ENCODE measurements at regions not wholly inside any gene's neighbourhood (a gene's known extent, or its start where the extent isn't known, plus 50 kb on each side); places are given as distances from the start of the nearest gene placed in this dataset.

GRCh38 chr14:34347683-34348082 is 114.4 kb downstream of the SPTSSA start:
- DNase-seq, result no peak

GRCh38 chr14:34345718-34346465 is 116.1 kb downstream of the SPTSSA start:
- no peak for DNase-seq

DNA sequence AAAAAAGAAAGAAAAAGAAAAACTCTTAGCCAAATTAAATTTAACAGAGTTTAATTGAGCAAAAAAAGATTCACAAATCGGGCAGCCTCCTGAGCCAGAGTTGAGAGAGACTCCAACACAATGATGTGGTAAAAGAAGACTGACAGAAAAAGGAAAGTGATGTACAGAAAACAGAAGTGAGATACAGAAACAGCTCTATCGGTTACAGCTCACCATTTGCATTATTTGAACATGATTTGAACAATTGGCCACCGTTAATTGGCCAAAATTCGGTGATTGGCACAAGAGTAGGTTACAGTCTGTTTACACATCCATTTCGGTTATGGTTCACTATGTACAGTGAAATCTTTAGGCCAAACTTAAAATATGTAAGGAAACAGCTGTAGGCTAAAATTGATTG is 117.7 kb downstream of the SPTSSA start:
- DNase-seq, result no peak

- no peak for DNase-seq
Observed at GRCh38 chr14:34340025-34340625, 121.9 kb downstream of the SPTSSA start.

GRCh38 chr14:34338056-34338455 is 124.0 kb downstream of the SPTSSA start:
- DNase-seq, result no peak

GRCh38 chr14:34336501-34336900 is 125.5 kb downstream of the SPTSSA start:
- no peak for DNase-seq

DNA sequence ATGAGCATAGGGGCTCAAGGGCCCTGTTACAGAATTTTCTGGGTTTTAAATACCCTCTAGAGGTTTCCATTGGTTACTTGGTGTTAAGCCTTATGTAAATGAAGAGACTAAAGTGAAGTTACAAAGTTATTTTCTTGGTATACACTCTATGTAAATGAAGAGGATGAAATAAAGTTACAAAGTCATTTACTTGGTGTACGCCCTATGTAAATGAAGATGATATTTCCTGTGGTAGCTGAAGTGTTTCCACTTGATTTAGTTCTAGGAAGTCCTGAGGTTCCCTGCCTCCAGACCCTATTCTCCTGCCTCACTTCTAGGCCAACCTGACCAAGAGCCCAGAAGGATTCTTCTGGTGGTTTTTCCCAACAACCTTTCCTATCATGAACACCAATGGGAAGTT is 126.1 kb downstream of the SPTSSA start:
- no peak for DNase-seq

DNA sequence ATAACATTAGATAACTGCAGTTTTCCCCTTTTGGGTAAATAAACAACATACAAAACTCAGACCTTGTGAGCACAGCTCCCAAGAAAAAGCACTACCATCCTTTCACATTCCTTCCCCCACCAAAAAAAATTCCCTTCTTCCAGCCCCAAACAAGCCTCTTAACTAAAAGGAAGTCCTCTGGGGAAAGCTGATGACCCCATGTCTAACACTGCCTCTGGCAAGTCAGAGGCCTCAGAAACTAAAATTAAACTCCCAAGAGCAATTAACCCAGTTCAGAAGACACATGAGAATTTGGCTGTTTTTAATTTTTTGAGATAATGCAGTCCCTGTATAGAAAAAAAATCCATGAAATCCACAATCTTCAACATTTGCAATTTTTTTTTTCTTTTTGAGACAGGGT is 127.7 kb downstream of the SPTSSA start:
- no peak for DNase-seq

GRCh38 chr14:34331728-34332623 is 130.1 kb downstream of the SPTSSA start:
- peak; percentile 67 for DNase-seq

DNA sequence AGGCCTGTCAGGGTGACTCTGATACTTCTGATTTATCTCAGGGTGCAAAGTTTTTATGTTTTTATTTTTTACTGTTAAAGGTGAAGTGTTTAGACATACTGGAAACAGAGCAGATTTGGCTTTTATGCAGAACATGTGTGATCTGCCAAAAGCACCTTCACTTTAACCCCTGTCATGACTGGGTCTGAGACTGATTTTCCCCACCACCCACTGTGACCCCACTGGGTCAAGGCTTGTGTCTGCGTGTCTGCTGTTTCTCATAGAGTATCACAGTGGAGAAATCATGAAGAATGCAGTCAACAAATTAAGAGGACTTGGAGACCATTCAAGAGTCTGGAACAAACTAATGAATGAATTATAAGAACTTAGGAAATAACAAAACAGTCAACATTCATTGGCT is 131.2 kb downstream of the SPTSSA start:
- DNase-seq, result no peak

DNA sequence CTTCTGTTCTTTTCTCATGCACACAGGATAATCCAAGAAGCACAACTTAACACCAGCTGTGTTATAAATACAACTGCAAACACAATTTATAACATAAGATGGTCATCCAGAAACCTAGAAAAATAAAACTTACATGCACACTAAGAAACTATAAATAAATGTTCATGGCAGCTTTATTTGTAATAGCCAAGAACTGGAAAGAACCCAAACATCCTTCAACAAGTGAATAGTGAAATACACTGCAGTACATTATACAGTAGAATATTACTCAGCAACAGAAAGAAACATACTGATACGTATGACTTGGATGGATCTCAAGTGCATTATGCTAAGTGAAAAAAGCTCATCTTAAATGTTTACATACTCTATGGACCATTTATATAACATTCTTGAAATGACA is 132.7 kb downstream of the SPTSSA start:
- DNase-seq, result no peak

GRCh38 chr14:34328178-34328577 is 133.9 kb downstream of the SPTSSA start:
- DNase-seq, result no peak

- DNase-seq, result no peak
Observed at GRCh38 chr14:34325493-34325892, 136.5 kb downstream of the SPTSSA start.

DNA sequence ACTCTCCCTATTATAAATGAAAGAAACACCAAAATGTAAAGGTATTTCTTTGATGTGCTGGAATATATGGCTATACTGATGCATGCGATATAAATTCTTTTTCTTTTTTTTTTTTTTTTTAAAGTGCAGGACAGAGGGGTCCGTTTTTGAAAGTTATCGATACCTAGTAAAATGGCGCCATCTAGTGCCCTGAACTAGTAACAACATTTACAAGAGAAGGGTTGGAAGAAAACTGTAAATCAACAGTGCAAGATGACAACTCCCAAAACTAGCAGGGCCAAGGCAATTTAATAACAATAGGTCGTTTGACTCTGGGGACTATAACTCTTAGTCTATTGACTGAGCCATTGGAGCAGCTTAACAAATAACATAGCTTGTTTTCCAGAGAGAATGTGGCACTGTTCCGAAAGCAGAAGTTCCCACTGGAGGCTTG is 137.7 kb downstream of the SPTSSA start:
- peak; percentile 45 for DNase-seq

DNA sequence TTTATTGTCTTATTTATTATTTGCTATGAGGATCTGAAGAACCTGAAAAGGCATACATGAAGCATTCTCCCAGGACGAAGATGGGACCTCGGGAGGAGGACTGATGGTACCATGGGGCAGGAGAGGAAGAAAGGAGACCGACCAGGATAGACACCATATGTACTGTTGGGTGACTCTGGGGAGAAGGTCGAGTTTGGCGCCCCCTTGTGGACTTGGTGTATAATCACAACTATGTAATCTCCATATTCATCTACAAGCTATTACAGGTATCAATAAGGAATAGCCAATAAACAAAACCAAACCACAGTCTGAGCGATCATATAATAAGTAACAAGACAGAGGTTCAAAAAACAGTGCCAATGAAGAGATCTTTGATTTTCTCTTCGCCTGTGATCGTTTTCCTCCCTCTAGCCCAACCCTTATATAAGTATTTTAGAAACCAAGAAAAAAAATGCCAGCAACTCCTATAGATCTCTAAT is 139.1 kb downstream of the SPTSSA start:
- peak; percentile 70 for DNase-seq

DNA sequence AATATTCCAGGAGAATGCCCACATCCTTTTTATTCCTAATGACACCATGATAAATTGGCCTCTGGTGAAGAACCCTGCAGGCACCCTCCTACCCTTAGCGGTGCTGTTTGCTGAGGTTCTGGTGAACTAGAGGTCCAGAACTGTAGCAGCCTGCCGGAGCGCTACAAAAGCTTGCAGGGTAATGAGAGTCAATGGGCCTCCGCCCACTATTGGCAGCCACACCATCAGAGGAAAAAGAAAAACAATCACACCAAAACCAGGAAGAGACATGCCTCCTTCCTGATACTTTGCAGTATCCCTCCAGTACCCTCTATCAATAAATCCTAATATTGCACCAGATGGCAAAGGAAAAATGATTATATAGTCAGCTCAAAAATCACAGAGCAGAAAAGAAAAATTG is 142.9 kb downstream of the SPTSSA start:
- no peak for DNase-seq

GRCh38 chr14:34318014-34318413 is 144.0 kb downstream of the SPTSSA start:
- DNase-seq, result no peak

DNA sequence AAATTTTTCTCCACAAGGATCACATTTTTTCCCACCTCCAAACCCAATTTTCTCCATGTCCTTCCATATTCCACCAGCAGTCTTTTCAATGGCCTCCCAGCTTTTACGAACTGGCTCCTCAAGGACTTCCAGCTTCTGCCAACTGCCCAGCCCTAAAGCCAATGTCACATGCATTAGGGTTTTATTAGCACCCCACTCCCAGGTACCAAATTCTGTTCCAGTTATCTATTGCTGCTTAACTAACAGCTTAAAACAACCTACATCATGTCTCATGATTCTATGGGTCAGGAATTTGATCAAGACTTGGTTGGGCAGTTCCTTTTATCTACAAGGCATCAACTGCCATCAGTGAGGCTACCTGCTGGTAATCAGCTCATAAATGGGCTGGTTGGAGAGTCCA is 151.3 kb downstream of the SPTSSA start:
- DNase-seq, result no peak

- DNase-seq, result no peak
Observed at GRCh38 chr14:34303811-34304210, 158.2 kb downstream of the SPTSSA start.

DNA sequence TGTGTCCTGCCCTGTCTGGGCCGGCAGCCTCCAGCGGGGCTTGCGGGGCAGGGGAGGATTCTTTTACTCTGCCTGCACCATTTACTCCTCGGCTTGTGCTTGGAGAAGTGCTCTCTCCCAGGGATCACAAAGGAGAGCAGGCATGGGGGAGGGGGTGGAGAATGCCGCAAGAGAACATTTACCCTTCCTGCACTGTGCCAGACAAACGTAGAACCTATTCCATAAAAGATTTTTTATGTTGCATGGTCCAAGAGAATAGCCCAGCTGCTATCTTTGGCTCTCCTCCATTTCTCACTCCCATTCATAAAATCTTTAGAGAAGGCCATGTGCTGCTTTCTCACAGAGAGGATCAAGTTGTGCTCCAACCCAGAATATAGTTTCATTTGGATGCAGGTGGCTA is 159.4 kb downstream of the SPTSSA start:
- no peak for DNase-seq

DNA sequence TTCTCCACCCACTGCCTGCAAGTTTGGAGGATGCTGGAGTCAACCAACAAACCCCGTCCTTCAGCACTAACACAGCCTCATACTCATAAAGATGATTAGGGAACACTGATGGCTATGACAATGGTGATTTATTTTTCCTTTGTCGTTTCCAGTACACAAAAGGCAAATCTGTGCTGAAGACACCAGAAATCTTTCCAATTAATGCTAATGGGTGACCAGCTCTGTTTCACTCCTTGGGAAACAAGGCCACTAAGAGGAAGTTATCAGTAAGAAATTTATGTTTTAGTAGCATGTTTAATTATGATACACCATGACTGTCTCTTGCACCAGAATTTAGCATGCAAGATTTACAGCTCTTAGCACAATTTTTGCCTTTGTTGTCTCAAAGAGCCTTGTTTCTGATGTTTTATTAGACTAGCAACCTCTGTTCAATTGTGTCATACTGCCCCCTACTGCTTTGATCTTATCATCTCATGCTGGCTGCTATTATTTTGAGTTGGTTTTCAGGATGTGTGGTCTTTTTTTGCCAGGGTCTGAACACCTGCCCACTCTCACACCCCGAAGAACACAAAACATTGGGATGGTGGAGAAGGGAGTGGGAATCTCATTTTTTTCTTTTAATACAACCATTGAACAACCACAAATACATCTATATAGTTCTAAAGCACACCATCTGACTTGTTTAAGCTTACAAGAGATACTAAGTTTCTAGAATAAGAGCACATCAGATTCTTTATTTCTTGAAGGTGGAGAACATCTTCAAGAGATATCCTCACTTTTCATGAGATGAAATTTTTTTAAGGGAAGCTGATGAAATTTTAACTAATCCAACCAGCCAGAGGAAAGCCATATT is 160.9 kb downstream of the SPTSSA start:
- DNase-seq, result peak; percentile 52

GRCh38 chr14:34300330-34300729 is 161.7 kb downstream of the SPTSSA start:
- no peak for DNase-seq

- DNase-seq, result no peak
Observed at GRCh38 chr14:34299360-34299759, 162.7 kb downstream of the SPTSSA start.

All from activated CD4-positive, alpha-beta T cell treated with anti-CD3 and anti-CD28 coated beads, Interleukin-2, amount 50 U/mL, for 16 hours (primary cell).